NCI-H1694 treated with DMSO at 0.1 percent for 48 hours (cell line): ENCODE measurements at regions not wholly inside any gene's neighbourhood (a gene's known extent, or its start where the extent isn't known, plus 50 kb on each side); places are given as distances from the start of the nearest gene placed in this dataset.
A peak's percentile ranks its signal among the peaks of the same experiment; 100 is the strongest.
"Not testable (repeated sequence)": the region's sequence is repeated elsewhere in the genome, so short reads cannot be mapped to it uniquely, and the experiment has no call there.

ENCODE experiments used
- DNase-seq: peaks from one replicate; lab custom pipeline; 2025; lab: John Stamatoyannopoulos, UW

DNA sequence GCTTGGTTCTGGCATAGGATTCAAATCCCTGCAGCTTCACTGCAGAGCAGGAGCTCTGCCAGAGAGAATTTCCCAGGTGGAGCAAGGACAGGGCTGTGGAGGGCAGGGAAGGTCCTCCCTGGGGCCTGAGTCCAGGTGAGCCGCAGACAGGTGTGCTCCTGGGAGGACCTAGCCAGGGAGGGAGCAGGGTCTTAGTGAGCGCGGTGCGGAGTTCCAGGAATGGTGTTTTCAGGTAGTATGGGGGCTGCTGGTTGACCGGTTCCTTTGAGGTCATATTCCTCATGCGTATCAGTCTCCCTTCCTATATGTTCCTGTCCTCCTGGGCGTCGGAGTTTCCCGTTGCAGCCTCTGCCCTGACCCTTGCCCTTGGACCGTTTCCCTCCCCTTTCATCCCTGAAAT is 813.3 kb downstream of the KCNJ18 start:
- no peak for DNase-seq

DNA sequence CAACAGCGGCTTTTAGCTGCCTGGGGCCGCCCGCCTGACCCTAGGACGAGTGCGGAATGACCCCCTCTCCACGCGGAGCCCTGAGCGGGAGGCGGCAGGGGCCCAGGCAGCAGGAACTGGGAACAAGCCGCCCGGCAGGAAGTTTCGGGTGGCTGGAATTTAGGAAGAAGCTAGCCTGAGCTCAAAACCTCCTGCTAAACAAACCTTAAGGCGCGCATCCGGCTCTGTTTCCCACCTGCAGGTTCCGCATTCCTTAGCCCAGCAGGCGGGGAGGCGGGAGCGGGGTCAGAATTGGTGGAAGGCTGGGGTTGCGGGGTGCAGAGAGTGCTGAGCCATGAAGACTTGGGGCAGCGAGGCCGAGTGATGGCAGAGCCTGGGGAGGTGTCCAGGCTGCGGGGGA is 813.9 kb downstream of the KCNJ18 start:
- DNase-seq, result no peak

DNA sequence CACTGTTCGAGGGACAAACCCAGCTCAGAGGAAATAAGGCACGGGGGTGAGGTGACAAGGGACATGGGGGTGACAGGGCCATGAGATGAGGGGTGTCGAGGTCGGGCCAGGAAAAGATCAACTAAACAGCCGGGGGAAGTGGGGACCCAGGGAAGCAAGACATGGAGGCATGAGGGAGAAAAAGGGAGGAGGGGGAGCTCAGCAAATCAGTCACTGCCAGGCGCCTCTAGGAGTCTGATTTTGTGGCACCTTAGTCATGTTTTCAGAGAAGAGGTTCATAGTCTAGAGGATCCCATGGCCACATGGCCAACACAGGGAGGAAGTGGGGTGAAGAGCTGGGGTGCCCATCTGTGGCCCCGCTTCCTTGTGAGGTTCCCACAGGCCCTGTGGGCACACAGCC is 814.5 kb downstream of the KCNJ18 start:
- no peak for DNase-seq

DNA sequence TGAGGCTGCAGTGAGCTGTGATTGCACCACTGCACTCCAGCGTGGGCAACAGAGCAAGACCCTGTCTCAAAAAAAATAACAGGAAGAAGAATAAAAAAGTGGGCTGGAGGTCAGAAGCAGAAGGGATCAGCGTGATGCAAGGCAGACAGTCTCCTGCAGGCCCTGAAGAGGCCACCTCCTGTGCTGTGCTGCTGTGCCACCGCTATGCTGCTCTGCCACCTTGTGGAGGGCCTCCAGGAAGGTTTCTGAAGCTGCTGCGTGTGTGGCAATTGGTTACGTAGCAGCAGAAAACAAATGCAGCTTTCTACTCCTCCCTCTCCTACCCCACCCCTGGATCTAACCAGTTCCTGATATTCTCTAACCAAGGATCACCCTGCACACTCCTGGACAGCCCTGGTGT is 815.5 kb downstream of the KCNJ18 start:
- no peak for DNase-seq

DNA sequence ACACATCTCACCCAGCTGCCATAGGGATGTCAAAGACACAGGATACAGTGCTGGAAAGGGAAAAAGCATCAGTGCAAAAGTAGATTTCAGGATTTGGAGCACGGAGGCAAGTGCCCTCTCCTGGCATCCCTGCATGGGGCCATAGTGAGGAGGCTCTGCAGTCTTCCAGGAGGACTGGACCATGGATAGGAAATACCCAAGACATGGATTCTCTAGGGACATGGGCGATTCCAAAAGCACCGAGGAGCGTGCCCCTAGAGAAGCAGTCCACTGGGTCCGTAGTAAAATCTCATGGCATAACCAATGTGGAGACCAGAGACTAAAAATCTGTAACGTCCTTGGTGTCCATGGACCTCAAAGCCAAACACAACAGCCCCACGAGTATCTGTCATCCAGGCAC is 818.2 kb downstream of the KCNJ18 start:
- no peak for DNase-seq

DNA sequence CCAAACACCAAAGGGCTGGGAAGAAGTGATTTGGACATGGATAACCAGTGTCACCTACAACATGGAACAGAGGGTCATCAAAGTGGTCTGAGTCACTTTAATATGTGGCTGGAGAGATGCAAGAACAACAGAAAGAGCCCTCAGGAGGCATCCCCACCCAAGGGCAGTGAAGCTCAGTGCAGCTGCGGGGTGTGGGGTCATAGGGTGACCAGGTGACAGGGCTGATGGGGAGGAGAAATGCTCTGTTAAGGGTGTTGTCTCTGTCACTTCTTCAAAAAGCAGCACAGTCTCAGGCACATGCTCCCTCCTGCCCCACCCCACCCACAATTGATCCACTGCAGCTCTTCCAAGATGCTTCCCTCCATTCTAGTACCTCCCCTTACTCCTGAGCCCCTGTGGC is 819.1 kb downstream of the KCNJ18 start:
- DNase-seq, result no peak

DNA sequence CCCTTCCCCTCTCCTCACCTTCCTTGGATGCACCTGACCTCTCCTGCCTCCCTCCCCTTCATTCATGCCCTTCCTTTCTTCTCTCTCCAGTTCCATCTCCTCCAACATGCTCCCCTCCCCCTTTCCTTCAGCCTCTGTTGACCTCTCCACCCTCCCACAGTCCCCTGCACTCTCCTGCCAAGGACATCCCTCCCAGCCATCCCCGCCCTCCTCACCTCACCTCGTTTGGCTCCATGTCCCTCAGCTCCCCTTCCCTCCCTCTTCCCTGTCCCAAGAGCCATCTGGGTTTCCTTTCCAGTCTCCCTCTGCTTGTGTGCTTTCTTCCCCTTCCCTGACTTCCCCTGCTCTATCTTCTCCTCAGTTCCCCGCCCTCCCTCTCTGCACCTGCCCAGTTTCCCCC is 819.7 kb downstream of the KCNJ18 start:
- no peak for DNase-seq

DNA sequence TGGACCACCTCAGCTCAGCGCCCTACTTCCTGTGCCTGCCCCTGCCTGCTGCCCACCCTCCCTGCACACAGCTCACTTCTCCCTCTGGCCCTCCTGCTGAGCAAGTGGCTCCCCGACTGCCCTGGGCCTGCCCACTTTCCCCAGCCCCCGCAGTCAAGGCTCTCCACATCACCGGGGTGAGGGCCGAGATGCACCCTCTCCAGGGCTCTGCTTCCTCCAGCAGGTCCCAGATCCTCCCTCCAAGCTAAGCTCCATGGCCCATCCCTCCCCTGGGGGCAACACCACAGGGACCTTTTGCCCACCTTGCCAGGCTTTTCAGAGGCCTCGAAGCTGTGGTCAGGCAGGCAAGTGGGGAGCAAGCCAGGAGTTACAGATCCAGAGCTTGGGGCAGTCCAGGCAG is 820.2 kb downstream of the KCNJ18 start:
- no peak for DNase-seq

DNA sequence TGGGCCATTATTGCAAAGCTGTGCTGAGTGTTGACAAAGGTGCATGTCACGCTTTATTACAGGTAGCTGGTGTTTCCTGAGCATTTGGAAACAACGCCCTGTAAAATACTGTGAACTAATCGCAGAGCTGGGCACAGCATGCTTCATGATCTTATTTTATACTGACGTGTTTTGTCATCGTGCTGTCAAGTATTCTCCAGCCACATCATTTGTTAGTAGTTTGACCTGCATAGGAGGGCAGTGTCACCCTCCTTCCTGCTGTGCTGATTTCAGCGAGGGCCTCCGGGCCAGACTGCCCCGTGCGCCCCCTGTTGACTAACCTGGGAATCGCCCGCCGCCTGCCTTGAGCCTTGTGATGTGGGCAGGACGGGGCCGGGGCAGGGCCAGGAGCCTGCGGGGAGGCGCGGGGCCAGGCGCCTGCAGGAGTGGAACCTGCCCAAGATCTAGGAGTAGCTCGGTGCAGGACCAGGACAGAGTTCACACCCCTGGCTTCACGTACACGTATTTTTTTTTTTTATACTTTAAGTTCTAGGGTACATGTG is 820.7 kb downstream of the KCNJ18 start:
- DNase-seq, result no peak

DNA sequence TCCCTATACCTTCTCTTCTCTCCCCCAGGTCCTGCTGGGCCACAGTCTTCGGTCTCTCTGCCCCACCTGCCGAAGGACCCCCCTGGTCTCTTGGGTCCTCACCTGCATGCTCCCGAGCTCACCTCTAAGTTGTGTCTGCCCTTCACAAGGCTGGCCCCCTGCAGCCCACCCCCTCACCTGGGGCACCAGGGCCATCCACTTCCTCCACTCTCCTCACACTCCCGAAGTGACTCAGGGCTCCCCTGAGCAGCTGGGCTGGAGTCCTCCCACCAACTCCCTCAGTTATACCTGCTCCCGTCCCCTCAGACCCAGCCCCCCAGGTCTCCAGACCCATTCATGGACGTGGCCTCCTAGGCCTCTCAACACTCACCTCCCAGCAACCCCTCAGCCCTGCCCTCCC is 822.0 kb downstream of the KCNJ18 start:
- DNase-seq, result no peak

DNA sequence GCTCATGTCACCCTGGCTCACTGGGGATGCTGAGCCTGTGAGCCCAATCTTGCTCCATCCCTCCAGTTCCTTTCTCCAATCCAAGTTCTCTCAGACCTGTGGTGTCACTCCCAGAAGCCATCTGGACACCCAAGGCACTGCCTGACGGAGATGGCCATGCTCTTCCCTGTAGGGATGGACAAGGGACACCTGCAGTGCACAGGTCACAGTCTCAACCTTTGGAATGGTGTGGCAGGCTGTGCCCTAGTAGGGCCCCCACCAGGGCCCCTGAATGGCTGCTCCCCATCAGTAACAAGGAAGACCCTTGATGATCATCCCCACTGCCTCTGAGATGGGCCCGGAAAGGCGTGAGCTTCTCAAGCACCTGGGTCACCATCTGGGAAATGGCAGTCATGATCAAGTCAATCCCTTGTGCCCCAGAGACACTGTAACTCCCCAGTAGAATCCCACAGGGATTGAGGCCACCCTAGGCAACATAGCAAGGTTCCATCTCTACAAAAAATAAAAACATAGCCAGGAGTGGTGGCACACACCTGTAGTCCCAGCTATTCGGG is 822.5 kb downstream of the KCNJ18 start:
- DNase-seq, result no peak

DNA sequence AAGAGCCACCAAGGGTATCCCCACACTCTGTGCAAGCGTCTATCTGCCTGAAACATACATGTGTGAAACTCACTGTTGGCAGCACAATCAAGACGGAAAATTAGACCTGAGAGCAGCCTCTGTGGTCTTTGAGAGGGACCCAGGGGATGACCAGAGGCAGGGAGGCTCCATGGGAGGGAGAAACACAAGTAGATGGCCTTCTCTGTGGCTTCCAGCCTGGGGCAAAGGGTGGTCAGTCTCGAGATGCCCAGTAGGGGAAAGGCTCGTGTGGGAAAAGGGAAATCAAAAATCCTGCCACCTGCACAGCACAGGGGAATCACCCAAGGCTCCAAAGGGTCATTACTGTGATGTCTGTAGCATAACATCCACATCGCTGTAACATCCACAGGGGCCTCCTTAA is 823.3 kb downstream of the KCNJ18 start:
- no peak for DNase-seq

DNA sequence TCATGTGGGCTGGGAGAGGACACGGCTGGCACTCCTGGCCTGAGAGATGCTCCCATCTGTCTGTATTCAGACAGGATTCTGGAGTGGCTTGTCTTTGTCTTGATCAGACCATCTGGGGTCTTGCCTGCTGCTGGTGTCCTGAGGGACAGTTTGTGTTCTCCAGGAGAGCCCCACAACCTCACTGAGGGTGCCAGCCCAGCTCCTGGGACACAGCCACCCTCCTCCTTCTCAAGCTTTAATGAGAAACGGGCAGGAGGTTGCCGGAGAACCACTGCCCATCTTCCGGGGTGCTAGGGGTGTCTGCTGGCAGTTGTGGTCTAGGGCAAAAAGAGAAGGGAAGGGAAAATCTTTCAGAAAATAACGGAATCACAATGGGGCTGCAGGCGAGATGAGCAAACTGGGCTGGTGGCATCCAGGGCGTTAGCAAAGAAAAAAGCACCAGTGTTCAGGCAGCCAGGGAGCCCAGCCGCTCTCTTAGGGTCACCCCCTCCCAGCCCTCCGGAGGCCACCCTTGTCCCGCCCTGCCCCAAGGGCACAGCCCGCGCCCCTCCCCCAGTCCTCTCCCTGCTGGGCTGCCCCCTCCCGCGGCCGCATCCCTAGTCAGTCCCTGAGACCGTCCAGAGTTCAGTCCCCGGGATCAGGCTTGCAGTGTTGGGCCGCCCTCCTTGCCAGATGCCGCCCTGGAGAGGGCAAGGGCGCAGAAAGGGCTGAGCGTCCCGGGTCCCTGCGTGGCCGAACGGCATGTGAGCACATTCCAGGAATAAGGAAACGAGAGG is 824.7 kb downstream of the KCNJ18 start:
- DNase-seq, result no peak

DNA sequence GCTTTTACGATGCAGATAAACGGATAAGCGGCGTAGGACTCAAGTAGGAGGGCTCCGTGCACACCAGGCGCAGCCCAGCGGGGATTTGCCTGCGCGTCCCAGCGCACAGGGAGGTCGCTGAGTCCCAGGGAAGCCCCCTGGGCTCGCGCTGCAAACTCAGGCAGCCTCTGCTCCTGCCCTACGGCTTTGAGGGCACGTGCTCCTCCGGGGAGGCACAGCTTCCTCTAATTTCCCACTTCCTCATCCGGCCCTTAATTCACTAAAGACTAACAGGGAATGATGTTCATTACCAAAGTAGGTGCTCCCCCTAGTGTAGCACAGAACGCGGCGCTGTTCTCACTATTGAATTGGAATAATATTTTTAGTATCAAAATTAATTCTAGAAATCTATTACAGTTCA is 825.4 kb downstream of the KCNJ18 start:
- DNase-seq, result no peak

DNA sequence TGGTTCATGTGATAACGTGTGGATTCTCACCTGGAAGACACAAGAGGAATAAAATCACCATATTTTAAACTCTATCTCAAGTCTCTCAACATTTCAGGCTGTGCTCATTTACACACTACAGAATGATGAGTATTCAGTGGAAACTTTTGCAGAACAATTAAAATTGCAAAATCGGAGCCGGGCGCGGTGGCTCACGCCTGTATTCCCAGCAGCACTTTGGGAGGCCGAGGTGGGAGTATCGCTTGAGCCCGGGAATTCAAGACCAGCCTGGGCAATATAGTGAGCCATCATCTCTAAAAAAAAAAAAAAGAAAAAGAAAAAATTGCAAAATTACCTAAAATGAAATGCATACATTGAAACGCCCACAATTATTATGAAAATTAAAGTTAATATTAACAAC is 825.9 kb downstream of the KCNJ18 start:
- no peak for DNase-seq

DNA sequence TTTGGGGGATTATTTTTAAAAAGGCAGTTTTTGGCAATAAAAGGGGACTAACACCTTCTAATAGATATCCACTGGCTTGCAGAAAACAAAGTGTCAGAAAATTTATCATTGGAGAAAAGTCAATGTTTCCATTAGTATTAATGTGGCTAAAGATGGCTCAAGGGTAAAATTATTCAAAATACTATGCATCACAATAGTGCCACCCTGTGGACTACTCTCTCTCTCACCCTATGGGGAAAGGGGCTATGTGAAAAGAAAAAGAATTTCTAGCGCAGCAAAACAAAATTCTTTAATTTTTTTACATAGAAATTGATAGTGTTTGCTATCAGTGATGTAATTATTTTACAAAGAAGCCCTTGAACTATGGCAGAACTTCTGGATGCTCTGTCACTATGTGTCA is 856.5 kb downstream of the KCNJ18 start:
- not testable (repeated sequence) for DNase-seq

DNA sequence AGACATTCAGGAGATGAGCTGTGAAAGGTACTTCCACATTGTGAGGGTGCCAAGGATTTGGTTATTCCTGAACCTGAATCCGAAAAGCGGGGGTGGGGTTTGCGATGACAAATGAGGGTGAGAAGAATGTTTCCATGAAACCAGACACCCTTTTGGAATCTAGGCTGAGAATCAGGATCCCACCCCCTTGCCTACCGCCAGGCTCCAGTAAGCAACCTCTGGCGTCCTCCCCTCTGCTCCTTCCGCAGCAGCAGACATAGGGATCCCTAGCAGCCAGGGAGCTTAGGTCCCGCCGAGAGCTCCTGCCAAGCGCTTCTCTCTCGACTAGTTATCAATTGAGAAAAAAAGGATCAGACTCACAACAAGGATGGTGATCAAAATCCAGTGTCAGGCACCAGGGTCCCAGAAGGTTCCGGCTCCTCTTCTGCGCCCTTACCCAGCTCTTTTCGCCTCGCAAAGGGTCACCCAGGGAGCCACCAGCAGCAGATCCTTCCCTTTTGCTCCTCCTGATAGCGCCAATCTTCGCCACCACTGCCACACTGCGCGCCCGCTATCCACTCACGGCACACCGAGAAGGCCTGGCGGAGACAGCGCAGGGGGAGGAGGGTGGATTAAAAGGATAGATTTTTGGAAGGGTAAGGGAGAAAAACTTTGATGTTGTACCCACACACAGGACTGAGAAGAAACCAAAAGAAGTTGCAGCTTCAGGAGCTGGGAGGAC is 859.5 kb downstream of the KCNJ18 start:
- not testable (repeated sequence) for DNase-seq

DNA sequence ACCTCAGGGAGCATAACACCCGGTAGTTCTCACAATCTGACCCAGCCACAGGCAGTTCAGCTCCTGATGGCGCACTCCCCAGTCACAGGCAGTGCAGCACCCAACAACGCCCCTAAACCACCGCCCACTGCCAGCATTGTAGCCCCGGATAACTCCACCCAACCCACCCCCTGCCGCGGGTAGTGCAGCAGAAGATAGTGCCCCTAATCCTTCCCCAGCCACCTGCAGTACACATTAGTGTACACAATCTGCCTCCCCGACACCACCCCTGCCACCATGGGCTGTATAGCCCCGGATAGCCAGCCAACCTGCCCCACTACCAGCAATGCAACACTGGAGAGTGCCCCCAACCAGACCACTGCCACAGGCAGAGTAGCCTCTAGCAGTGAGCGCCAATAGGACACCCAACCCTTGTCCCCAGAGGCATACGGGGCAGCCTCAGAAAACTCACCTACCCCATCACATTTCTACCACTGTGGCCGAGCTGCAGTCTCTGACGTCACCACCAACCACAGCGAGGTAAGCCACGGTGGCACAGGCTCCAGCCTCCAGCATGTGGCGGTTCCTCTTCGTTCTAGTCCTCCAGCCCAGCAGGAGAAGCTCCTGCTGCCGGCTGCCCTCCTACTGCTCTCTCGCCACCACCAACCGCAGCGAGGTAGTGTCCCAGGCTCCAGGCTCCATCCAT is 877.3 kb downstream of the KCNJ18 start:
- DNase-seq, result no peak

DNA sequence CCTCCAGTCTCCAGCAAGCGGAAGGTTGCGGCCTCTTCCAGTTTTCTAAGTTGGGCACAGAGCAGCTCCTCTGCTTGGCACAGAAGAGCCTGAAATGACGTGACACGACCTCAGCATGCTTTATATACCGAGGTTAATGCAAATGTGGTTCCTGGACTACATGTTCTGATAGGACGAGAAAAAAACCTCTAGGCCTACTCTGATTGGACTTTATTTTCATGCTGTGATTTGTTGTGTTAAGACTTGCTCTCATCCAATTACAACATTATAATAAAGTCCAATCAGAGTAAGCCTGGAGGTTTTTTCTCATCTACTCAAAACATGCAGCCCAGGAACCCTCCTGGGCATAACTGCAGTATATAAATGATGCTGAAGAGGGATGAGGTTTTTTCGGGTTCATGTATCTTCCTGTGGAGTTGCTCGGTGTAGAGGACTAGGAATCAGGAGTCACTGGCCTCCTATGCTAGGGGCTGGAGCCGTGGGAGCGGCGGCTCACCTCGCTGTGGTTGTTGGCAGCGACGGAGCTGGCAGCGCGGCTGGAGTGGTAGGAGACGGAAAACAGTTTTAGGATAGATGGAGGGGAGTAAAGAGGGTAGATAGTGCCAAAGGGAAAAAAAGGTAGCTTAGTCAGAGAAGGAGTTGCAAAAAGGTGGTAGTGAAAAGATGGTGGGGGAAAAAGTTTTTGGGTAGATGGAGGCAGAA is 878.0 kb downstream of the KCNJ18 start:
- DNase-seq, result no peak

DNA sequence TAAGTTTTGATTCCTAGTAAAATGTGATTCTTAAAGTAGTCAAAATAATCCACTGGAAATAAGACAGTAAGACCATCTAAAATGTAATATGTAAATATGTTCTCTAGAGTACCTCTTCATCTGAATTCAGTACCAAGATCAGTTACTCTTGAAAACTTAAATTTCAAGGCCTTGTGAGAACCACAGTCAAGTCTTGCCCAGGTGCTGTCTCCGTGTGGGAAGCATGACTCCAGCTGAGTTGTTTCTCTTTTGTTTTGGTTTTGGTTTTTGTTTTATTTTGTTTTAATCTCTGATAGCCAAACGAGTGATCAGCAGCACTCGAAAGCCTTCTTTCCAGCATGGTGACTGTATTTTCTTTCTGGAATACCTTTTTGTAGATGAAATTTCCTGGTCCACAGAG is 907.0 kb downstream of the KCNJ18 start:
- DNase-seq, result no peak

DNA sequence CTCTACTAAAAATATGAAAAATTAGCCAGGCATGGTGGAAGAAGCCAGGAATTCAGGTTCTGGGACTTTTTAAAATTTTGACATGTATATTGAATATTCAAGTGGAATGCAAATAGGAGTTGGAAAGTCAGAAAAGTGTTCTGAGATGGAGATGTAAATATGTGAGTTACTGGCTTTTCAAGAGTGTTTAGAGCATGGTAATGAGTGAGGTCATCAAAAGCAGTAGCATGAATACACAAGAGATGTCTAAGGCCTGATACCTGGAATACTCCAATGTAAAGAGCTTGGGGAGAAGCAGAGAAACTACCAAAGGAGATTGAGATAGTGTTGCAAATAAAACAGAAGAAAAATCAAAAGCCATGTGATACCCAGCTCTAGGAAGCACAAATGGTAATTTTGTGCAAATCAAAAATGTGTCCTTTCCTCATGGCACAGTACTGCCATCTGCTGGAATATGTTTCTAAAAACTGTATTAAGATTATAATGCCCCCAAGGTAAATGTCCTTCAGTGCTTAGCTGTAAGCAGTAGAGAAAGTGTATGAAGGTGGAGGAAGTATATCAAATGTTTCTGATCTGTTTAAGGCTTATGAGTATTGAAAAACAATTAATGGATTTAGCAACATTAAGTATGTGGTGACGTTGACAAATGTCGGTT is 908.4 kb downstream of the KCNJ18 start:
- DNase-seq, result peak; percentile 11
